Vagina (tissue), 2 donors: ENCODE measurements at regions not wholly inside any gene's neighbourhood (a gene's known extent, or its start where the extent isn't known, plus 50 kb on each side); places are given as distances from the start of the nearest gene placed in this dataset.

Experiments
- DNase-seq, 2 donors: peaks; one replicate each; pipeline ENCODE4 v3.0.0-alpha.2; 2017; ENCODE audit errors: extremely low spot score in 2 of 2
- H3K27ac ChIP-seq: fragments of 200-600 bp; sonication (generic); one replicate; pipeline ENCODE4 v1.5.1; 2019
- H3K27me3 ChIP-seq: fragments of 200-600 bp; sonication (generic); one replicate; pipeline ENCODE4 v1.5.1; 2019
- H3K36me3 ChIP-seq, 2 donors: fragments of 200-600 bp; sonication (generic); one replicate each; pipeline ENCODE4 v1.5.1; 2017 to 2019
- H3K4me1 ChIP-seq: fragments of 200-600 bp; sonication (generic); one replicate; pipeline ENCODE4 v1.5.1; 2019
- H3K4me3 ChIP-seq, 2 donors: fragments of 200-600 bp; sonication (generic); 1 replicate in 1 of 2; 2 replicates in 1 of 2; pipeline ENCODE4 v1.5.1; 2016 to 2019
- H3K9me3 ChIP-seq: fragments of 200-600 bp; sonication (generic); one replicate; pipeline ENCODE4 v1.5.1; 2019
- POLR2A ChIP-seq, 2 donors: fragments of 450-650 bp; IDR thresholded peaks; one replicate each; pipeline ENCODE4 v1.6.1; 2017; ENCODE audit warnings: antibody characterized with exemption in 2 of 2, mild to moderate bottlenecking in 2 of 2, moderate library complexity in 2 of 2
- POLR2AphosphoS5 ChIP-seq, 2 donors: sonication (generic); formaldehyde crosslinking; IDR thresholded peaks; one replicate each; pipeline ENCODE4 v1.9.0; 2017; ENCODE audit warnings: antibody characterized with exemption in 2 of 2, mild to moderate bottlenecking in 2 of 2, low read depth in 1 of 2; ENCODE audit not compliant: insufficient read depth in 1 of 2
- intact Hi-C: fragments of 100-400 bp; cut with DNase I; formaldehyde crosslinking; loops from one replicate; pipeline ENCODE4 v1.15.1; 2023
- TF ChIP-seq, protein P1 (sequence below), 3 experiments: fragments of 450-650 bp in 2 of 3; fragments of 200-600 bp in 1 of 3; sonication (generic) in 1 of 3; IDR thresholded peaks; one replicate each; pipeline ENCODE4 v1.5.1; 2017 to 2019; ENCODE audit warnings: antibody characterized with exemption in 3 of 3, mild to moderate bottlenecking in 2 of 3, moderate library complexity in 2 of 3

DNA sequence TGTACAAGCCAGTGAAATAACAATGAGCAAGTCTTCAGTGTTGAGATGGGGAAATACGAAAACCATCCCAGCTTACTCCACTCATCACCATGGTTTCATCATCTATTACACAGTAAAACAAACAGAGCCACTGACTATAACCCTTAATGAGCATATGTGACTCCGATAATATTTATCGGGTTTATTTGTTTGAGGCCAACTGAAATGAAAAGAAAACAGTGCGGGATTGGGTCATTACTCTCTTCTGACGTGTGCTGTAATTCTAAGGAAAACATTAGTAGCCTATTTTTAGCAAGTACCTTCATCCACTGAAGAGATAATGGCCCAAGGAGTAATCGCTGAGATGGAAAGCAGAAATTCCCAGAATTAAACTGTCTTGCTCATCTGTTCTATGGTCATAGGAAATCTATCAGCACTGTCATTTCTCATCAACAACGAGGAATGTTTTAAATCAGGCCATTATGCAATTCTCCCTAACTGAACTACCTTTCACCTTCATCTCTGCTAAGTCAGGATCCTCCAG lies 716.5 kb downstream of the INHBA start:
- H3K27ac ChIP-seq, result no peak overlapping the region
- H3K36me3 ChIP-seq, result no peaks in the 10 kb centered on the region
- intact Hi-C loops, result no loop called here
- no peak for DNase-seq
- no peaks in the 10 kb centered on the region for H3K4me1 ChIP-seq
- H3K4me3 ChIP-seq, result no peak overlapping the region
- H3K27me3 ChIP-seq, result no peaks in the 10 kb centered on the region
- no peaks in the 10 kb centered on the region for H3K9me3 ChIP-seq
- TF ChIP-seq POLR2A (IDR thresholded peaks at IDR 0.05) (no peak), POLR2AphosphoS5 (IDR thresholded peaks at IDR 0.05; ENCODE audit: insufficient read depth in 1 of 2, low read depth in 1 of 2) (no peak)
- TF ChIP-seq, protein P1, sequence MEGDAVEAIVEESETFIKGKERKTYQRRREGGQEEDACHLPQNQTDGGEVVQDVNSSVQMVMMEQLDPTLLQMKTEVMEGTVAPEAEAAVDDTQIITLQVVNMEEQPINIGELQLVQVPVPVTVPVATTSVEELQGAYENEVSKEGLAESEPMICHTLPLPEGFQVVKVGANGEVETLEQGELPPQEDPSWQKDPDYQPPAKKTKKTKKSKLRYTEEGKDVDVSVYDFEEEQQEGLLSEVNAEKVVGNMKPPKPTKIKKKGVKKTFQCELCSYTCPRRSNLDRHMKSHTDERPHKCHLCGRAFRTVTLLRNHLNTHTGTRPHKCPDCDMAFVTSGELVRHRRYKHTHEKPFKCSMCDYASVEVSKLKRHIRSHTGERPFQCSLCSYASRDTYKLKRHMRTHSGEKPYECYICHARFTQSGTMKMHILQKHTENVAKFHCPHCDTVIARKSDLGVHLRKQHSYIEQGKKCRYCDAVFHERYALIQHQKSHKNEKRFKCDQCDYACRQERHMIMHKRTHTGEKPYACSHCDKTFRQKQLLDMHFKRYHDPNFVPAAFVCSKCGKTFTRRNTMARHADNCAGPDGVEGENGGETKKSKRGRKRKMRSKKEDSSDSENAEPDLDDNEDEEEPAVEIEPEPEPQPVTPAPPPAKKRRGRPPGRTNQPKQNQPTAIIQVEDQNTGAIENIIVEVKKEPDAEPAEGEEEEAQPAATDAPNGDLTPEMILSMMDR (IDR thresholded peaks at IDR 0.05), result no peak

DNA sequence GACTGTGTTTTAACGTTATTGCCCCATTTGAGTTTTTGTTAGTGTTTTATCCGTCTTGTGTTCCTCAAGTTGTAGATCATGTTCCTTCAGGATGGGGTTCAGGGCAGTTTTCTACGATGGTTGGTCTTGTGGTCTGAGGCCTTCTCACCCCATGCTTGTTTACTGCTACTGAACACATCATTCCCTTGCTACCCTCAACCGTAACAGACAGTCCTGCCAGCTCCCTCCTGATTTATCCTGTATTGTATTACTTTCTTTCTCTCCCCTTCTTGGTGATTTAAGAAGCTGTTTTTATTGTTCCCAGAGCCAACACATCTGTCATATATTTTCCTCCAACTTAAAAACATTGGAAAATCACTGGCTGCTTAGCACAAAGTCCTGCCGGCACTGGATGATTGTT lies 719.8 kb downstream of the INHBA start:
- no peak overlapping the region for H3K27ac ChIP-seq

DNA sequence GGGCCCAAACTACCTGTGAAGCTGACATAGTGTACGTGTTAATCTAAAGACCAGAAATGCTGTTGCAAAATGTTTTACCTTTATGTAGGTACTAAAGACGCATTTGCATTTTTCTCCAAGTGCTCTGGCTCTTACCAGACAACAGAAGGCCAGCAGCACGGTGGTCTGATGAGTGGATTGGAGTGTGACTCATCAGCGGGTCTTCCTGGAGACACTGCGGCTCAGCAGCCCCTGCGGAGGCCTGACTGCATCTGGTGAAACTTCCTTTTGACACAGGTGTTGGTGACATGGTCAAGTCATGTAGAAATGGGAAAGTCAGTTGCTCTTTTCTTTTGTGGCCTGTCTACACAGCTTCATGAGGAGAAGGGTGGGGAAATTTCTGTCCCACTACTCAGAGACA lies 723.6 kb downstream of the INHBA start:
- H3K4me3 ChIP-seq, result no peak overlapping the region
- intact Hi-C loops, result no loop called here
- H3K9me3 ChIP-seq, result no peaks in the 10 kb centered on the region
- TF ChIP-seq POLR2A (IDR thresholded peaks at IDR 0.05) (no peak), POLR2AphosphoS5 (IDR thresholded peaks at IDR 0.05; ENCODE audit: insufficient read depth in 1 of 2, low read depth in 1 of 2) (no peak)
- TF ChIP-seq, protein P1 (IDR thresholded peaks at IDR 0.05), result no peak
- H3K4me1 ChIP-seq, result no peaks in the 10 kb centered on the region
- DNase-seq, result no peak
- no peak overlapping the region for H3K27ac ChIP-seq
- no peaks in the 10 kb centered on the region for H3K27me3 ChIP-seq
- H3K36me3 ChIP-seq, result no peaks in the 10 kb centered on the region

More for the DNA sequence above, 719.8 kb downstream of the INHBA start:
- Histone ChIP-seq H3K36me3 (no peaks in the 10 kb centered on the region), H3K4me3 (no peak overlapping the region), H3K9me3 (no peaks in the 10 kb centered on the region), H3K27me3 (no peaks in the 10 kb centered on the region), H3K4me1 (no peaks in the 10 kb centered on the region)
- no peak for DNase-seq
- intact Hi-C loops, result no loop called here
- TF ChIP-seq, protein P1 (IDR thresholded peaks at IDR 0.05), result no peak
- TF ChIP-seq POLR2AphosphoS5 (IDR thresholded peaks at IDR 0.05; ENCODE audit: insufficient read depth in 1 of 2, low read depth in 1 of 2) (no peak), POLR2A (IDR thresholded peaks at IDR 0.05) (no peak)

DNA sequence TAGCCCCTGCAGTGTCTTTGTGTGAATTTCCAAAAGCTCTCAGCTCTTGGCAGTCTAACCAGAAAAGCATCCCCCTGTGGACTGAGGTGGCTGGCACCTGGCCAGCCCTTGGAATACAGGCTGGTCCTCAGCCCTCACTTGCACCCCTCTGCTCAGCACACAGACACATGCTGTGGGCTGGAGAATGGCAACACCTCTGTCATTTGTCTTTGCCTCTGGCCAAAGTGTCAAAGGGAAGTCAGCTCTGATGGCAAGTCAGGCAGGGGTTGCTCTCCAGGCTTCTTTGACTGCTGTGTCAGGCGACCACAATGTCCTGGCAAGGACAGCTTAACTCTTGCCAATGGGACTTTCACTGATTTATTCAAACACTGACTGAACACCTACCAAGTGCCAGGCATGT lies 724.8 kb downstream of the INHBA start:
- H3K4me3 ChIP-seq, result no peak overlapping the region
- intact Hi-C loops, result no loop called here
- no peaks in the 10 kb centered on the region for H3K4me1 ChIP-seq
- TF ChIP-seq POLR2AphosphoS5 (IDR thresholded peaks at IDR 0.05; ENCODE audit: insufficient read depth in 1 of 2, low read depth in 1 of 2), result no peak
- TF ChIP-seq, protein P1 (IDR thresholded peaks at IDR 0.05), result no peak
- DNase-seq, result no peak
- no peak overlapping the region for H3K27ac ChIP-seq
- no peaks in the 10 kb centered on the region for H3K36me3 ChIP-seq
- H3K27me3 ChIP-seq, result no peaks in the 10 kb centered on the region
- no peaks in the 10 kb centered on the region for H3K9me3 ChIP-seq

DNA sequence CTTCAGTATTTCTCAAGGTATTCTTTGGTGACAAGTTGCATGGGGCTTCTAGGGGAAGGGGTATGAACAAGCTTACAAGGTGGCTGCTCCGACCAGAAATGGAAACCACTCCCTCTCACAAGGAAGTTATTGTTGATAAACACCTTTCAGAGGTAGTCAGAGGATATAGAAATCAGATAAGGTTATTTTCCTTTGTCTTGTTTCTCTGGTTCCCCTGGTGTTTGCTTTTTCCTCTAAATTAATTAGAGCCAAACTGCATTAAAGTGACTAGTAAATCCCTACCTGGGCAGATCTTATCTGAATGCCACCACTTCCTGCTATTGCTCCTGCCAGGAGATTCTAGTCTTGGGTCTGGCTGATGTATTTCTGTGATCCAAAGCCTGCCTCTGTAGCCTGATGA lies 725.4 kb downstream of the INHBA start:
- H3K36me3 ChIP-seq, result no peaks in the 10 kb centered on the region
- TF ChIP-seq POLR2AphosphoS5 (IDR thresholded peaks at IDR 0.05; ENCODE audit: insufficient read depth in 1 of 2, low read depth in 1 of 2) (no peak), POLR2A (IDR thresholded peaks at IDR 0.05) (no peak)
- TF ChIP-seq, protein P1 (IDR thresholded peaks at IDR 0.05), result no peak
- intact Hi-C loops, result no loop called here

More for the DNA sequence above, 725.4 kb downstream of the INHBA start:
- H3K4me3 ChIP-seq, result no peak overlapping the region
- no peaks in the 10 kb centered on the region for H3K27me3 ChIP-seq
- no peak for DNase-seq
- no peaks in the 10 kb centered on the region for H3K4me1 ChIP-seq
- no peaks in the 10 kb centered on the region for H3K9me3 ChIP-seq
- no peak overlapping the region for H3K27ac ChIP-seq
